22Rv1 (cell line): ENCODE measurements at regions not wholly inside any gene's neighbourhood (a gene's known extent, or its start where the extent isn't known, plus 50 kb on each side); places are given as distances from the start of the nearest gene placed in this dataset.

ENCODE experiments used
- H3K27ac ChIP-seq: fragments of 450-650 bp; 2 replicates; pipeline ENCODE4 v1.5.1; 2017
- ZFX ChIP-seq: fragments of 450-650 bp; IDR thresholded peaks from 2 replicates; pipeline ENCODE4 v1.6.1; 2017; ENCODE audit warnings: antibody characterized with exemption, borderline replicate concordance
- TF ChIP-seq, protein P1 (sequence below): fragments of 450-650 bp; IDR thresholded peaks from 2 replicates; pipeline ENCODE4 v1.5.1; 2017; ENCODE audit warnings: mild to moderate bottlenecking

DNA sequence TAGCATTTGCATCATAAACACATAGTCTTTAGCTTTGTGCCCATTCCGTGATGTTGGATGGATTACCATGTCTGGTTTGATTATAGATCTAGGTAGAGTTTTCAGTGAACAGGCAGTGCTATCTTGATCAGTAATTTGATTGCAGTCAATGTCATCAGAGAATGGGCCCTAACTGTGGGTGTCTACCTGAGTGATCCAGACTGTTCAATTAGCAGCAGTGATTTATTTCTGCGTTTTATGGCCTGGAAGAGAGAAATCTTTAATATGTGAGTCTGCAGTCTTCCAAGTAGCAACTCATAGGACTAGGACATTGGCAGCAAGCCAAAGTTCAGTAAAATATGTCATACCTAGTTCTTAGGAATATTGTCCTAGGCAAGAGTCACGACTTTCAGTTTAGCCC lies 80.3 kb downstream of the CASP12 start:
- H3K27ac ChIP-seq, result no peak overlapping the region
- TF ChIP-seq ZFX, result no peak

DNA sequence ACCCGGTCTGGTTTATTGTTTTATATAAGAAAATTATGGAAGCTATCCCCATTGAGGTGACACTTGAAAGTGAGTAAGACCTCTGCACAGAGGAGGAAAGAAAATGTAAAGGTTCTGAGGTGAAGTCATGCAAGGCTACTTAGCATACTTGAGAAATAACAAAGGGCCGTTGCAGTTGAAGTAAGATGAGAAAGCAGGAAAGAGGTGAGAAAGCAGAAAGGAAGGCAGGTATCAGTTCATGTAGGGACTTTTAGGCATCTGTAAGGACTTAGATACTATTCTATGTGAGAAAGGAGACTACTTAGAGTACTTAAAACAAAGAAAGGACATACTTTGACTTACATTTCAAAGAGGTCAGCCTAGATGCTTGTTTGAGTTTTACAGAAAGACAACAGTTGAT lies 84.7 kb downstream of the CASP12 start:
- no peak overlapping the region for H3K27ac ChIP-seq
- TF ChIP-seq, protein P1, sequence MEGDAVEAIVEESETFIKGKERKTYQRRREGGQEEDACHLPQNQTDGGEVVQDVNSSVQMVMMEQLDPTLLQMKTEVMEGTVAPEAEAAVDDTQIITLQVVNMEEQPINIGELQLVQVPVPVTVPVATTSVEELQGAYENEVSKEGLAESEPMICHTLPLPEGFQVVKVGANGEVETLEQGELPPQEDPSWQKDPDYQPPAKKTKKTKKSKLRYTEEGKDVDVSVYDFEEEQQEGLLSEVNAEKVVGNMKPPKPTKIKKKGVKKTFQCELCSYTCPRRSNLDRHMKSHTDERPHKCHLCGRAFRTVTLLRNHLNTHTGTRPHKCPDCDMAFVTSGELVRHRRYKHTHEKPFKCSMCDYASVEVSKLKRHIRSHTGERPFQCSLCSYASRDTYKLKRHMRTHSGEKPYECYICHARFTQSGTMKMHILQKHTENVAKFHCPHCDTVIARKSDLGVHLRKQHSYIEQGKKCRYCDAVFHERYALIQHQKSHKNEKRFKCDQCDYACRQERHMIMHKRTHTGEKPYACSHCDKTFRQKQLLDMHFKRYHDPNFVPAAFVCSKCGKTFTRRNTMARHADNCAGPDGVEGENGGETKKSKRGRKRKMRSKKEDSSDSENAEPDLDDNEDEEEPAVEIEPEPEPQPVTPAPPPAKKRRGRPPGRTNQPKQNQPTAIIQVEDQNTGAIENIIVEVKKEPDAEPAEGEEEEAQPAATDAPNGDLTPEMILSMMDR, result no peak
- no peak for TF ChIP-seq ZFX

DNA sequence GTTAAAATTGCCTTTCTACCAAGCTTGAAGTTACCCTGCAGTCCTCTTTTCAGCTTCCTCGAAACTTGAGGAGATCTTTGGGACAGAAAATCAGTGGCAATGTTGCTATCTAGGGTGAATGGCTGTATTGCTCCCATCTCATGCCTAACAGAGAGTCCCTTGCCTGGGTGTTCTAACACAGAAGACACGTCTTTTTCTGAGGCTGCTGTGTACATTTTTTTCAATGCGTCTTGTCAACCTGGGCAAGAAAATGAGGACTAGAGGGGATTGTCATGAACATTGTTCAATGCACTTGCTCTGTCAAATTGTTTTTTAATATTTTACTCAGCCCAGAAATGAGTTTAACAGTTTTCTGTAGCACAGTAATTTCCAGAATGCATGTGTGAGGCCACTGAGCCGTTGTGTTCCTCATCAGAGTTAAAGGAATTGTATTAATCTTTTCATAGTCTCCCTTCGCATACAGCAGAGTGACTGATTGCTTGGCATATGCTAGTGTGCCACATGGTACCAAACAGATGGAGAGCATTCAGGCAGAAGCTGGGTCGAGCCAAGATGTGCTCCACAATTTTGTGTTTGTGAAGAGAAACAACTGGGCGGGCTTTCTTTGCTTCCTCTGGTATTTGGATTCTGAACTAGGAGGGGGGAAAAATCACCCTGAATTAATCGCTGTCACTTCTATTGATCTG lies 86.0 kb downstream of the CASP12 start:
- no peak for TF ChIP-seq ZFX
- TF ChIP-seq, protein P1, result no peak

DNA sequence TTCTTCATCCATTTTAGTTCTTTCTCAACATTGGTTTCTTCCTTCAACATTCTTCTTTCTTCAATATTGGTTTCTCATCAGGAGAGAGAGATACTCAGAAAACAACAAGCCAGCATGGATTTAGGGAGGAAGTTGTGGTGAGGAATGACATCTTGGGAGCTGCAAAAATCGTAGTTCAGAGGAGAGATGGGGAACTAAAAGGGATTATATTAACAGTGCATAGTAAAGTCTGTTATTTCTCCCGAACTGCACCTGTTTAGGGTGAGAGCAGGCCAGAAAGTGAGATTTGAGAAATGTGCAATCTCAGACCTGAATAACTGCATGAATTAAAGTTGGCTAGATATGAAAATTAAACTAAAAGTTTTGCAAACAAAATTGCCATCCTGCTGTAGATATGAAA lies 94.5 kb downstream of the CASP12 start:
- H3K27ac ChIP-seq, result no peak overlapping the region
- no peak for TF ChIP-seq ZFX
- TF ChIP-seq, protein P1, result no peak

More for the DNA sequence above, 86.0 kb downstream of the CASP12 start:
- H3K27ac ChIP-seq, result no peak overlapping the region

DNA sequence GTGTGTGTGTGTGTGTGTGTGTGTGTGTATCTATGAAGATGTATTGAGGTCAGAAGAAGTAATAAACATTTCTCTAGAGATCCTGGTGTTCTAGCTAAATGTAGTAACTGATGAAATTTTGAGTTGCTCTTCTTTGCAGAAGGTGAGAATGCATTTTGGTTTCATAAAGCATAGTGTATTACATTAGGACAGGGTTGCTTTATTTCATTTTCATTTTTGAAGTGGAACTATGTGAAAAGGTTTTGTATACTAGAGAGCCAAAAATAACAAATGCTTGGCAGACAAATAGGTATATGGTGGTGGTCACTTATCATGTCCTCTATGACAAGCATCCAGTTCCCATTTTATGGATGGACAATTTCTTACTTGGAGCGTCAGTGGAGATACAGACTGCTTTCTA lies 99.0 kb downstream of the CASP12 start:
- no peak overlapping the region for H3K27ac ChIP-seq
- TF ChIP-seq, protein P1, result no peak
- no peak for TF ChIP-seq ZFX

DNA sequence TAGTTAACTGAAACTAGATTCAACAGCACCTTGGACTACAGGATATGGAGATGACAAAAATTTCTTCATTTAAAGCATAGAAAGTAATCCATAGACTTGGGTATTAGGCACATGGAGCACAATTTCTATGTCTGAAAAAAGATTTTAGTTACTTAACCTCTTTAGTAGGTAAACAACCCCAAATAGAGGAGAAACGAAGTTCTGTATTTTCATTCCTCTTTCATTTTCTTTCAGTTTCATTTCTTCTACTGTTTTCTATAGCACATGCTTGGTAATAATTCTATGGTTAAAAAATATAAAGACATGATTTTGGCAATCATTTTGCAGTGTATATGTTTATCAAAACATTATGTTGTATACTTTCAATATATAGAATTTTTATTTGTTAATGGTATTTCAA lies 99.5 kb downstream of the CASP12 start:
- TF ChIP-seq, protein P1, result no peak
- TF ChIP-seq ZFX, result no peak
- H3K27ac ChIP-seq, result no peak overlapping the region

DNA sequence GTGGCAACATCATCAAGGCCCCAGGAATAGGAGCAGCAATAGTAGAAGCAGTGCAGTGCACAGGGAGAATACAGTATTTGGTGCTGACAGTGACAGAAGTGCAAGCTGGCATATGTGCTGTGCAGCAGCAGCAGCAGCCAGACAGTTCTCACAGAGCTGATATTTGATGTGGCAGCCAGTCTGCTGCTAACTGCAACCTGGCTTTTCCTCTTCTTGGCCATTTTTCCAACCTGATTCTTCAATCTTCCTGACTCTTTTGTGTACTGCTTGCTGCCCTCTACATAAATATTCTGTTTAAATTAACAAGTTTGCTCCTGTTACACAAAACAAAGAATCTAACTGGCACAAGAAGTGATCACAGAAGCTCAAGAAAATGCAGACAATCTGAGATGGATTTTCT lies 102.0 kb downstream of the CASP12 start:
- TF ChIP-seq, protein P1, result no peak
- no peak for TF ChIP-seq ZFX
- no peak overlapping the region for H3K27ac ChIP-seq
